CD8-positive, alpha-beta memory T cell (primary cell): ENCODE measurements at regions not wholly inside any gene's neighbourhood (a gene's known extent, or its start where the extent isn't known, plus 50 kb on each side); places are given as distances from the start of the nearest gene placed in this dataset.
"Not testable (repeated sequence)": the region's sequence is repeated elsewhere in the genome, so short reads cannot be mapped to it uniquely, and the experiment has no call there.

Experiments used
- CTCF ChIA-PET: fragments of 350-600 bp; sonication (Branson Sonifier 250); formaldehyde crosslinking; loops from one replicate; lab custom pipeline; 2021; ENCODE audit warnings: antibody characterized with exemption; lab: Charles Lee
- POLR2A ChIA-PET: fragments of 350-600 bp; sonication (Branson Sonifier 250); formaldehyde crosslinking; loops from one replicate; lab custom pipeline; 2021; ENCODE audit warnings: antibody characterized with exemption; lab: Charles Lee
- DNase-seq, 5 donors: peaks; one replicate each; pipeline versions ENCODE4 v3.0.0 to v3.0.0-alpha.2; 2020 to 2022; ENCODE audit warnings: mixed read lengths in 1 of 5
- H3K27ac ChIP-seq: one replicate; pipeline ENCODE4 v1.7.0; 2013; ENCODE audit warnings: low read depth, mild to moderate bottlenecking, low read length, moderate library complexity
- H3K27me3 ChIP-seq: 2 replicates; pipeline ENCODE4 v1.7.0; 2013; ENCODE audit warnings: low read length, mild to moderate bottlenecking; ENCODE audit not compliant: insufficient read depth, poor library complexity, severe bottlenecking
- H3K36me3 ChIP-seq: 2 replicates; pipeline ENCODE4 v1.7.0; 2013; ENCODE audit warnings: mild to moderate bottlenecking, low read length, moderate library complexity; ENCODE audit not compliant: insufficient read depth
- H3K4me1 ChIP-seq: 2 replicates; pipeline ENCODE4 v1.7.0; 2013; ENCODE audit warnings: mild to moderate bottlenecking, low read length, moderate library complexity; ENCODE audit not compliant: insufficient read depth
- H3K4me3 ChIP-seq: 2 replicates; pipeline ENCODE4 v1.7.0; 2013; ENCODE audit warnings: mild to moderate bottlenecking, low read length
- H3K9me3 ChIP-seq: 2 replicates; pipeline ENCODE4 v1.7.0; 2013; ENCODE audit warnings: mild to moderate bottlenecking, low read length
- H3K27ac Mint-ChIP-seq, 8 donors: one replicate each; pipeline ENCODE4 v1.8.0; 2020 to 2021; ENCODE audit warnings: mixed read lengths in 8 of 8, mild to moderate bottlenecking in 6 of 8, inconsistent platforms in 3 of 8, moderate library complexity in 3 of 8
- H3K27me3 Mint-ChIP-seq, 2 donors: one replicate each; pipeline ENCODE4 v1.8.0; 2020 to 2021; ENCODE audit warnings: mixed read lengths in 2 of 2, mild to moderate bottlenecking in 1 of 2, moderate library complexity in 1 of 2
- H3K36me3 Mint-ChIP-seq, 3 donors: one replicate each; pipeline ENCODE4 v1.8.0; 2020 to 2021; ENCODE audit warnings: mixed read lengths in 3 of 3, inconsistent platforms in 1 of 3, mild to moderate bottlenecking in 1 of 3
- H3K4me1 Mint-ChIP-seq, 3 donors: one replicate each; pipeline ENCODE4 v1.8.0; 2020 to 2021; ENCODE audit warnings: mixed read lengths in 3 of 3, inconsistent platforms in 1 of 3, mild to moderate bottlenecking in 1 of 3
- H3K4me3 Mint-ChIP-seq, 7 donors: one replicate each; pipeline ENCODE4 v1.8.0; 2020 to 2021; ENCODE audit warnings: mixed read lengths in 7 of 7, mild to moderate bottlenecking in 6 of 7, moderate library complexity in 4 of 7, inconsistent platforms in 2 of 7
- H3K9me3 Mint-ChIP-seq, 5 donors: one replicate each; pipeline ENCODE4 v1.8.0; 2020 to 2022; ENCODE audit warnings: mixed read lengths in 5 of 5, mild to moderate bottlenecking in 3 of 5, moderate library complexity in 2 of 5, inconsistent platforms in 1 of 5

DNA sequence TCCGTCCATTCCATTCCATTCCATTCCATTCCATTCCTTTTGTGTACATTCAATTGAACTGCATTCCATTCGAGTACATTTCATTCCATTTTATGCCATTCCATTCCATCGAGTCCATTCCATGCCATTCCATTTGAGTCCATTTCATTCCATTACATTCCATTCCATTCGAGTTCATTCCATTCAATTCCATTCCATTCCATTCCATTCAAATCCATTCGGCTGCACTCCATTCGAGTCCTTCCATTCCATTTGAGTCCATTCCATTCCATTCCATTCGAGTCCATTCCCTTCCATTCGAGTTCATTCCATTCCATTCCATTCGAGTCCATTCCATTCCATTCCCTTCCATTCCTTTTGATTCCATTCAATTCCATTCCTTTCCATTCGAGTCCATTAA lies 4800.6 kb upstream of the OR11H1 start:
- Histone ChIP-seq H3K4me1 (no peaks in the 10 kb centered on the region), H3K9me3 (peaks cover 32% of the 10 kb centered on the region), H3K36me3 (no peaks in the 10 kb centered on the region), H3K27ac (no peak overlapping the region), H3K27me3 (no peaks in the 10 kb centered on the region), H3K4me3 (no peak overlapping the region)
- DNase-seq: no peak
- Mint-ChIP-seq H3K4me3 (no peak overlapping the region), H3K36me3 (peaks cover 0 to 49% (median 14%) of the 10 kb centered on the region in 3 donors), H3K9me3 (peaks cover 18 to 94% (median 92%) of the 10 kb centered on the region in 5 donors), H3K4me1 (no peaks in the 10 kb centered on the region), H3K27me3 (peaks cover 0 to 3% of the 10 kb centered on the region in 2 donors), H3K27ac (no peak overlapping the region)
- ChIA-PET POLR2A (no interaction called here), CTCF (no interaction called here)

DNA sequence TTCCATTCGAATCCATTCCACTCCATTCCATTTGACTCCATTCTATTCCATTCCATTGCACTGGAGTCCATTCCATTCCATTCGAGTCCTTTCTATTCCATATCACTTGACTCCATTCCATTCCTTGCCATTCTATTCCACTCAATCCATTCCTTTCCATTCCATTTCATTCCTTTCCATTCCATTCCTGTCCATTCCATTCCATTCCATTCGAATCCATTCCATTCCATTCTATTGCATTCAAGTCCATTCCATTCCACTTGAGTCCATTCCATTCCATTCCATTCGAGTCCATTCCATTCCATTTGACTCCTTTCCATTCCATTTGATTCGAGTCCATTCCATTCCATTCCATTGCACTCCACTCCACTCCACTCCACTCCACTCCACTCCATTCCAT lies 4798.0 kb upstream of the OR11H1 start:
- H3K27ac ChIP-seq, CTCF ChIA-PET, H3K36me3 ChIP-seq, H3K27me3 ChIP-seq, H3K4me3 Mint-ChIP-seq, H3K27ac Mint-ChIP-seq, H3K27me3 Mint-ChIP-seq, H3K4me3 ChIP-seq, H3K4me1 Mint-ChIP-seq, DNase-seq, POLR2A ChIA-PET, H3K4me1 ChIP-seq: not testable (repeated sequence)
- Mint-ChIP-seq H3K9me3 (peaks cover 23 to 81% (median 78%) of the 10 kb centered on the region in 5 donors), H3K36me3 (peaks cover 0 to 42% (median 7%) of the 10 kb centered on the region in 3 donors)
- H3K9me3 ChIP-seq: peaks cover 26% of the 10 kb centered on the region

DNA sequence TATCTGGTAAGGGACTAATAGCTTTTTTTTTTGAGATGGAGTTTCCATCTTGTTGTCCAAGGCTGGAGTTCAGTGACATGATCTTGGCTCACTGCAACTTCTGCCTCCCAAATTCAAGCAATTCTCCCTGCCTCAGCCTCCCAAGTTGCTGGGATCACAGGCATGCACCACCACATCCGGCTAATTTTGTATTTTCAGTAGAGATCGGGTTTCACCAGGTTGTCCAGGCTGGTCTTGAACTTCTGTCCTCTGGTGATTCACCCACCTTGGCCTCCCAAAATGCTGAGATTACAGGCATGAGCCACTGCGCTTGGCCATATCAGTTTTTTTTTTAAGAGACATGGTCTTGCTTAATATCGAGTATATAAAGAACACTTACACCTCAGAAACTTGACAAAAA lies 4797.3 kb upstream of the OR11H1 start:
- H3K27ac Mint-ChIP-seq, H3K27ac ChIP-seq, H3K27me3 Mint-ChIP-seq, H3K36me3 ChIP-seq, POLR2A ChIA-PET, H3K4me3 Mint-ChIP-seq, H3K4me1 ChIP-seq, H3K27me3 ChIP-seq, DNase-seq, H3K4me3 ChIP-seq, H3K4me1 Mint-ChIP-seq, CTCF ChIA-PET: not testable (repeated sequence)
- Mint-ChIP-seq H3K9me3 (peaks cover 29 to 80% (median 74%) of the 10 kb centered on the region in 5 donors), H3K36me3 (peaks cover 0 to 42% (median 7%) of the 10 kb centered on the region in 3 donors)
- peaks cover 26% of the 10 kb centered on the region for H3K9me3 ChIP-seq

DNA sequence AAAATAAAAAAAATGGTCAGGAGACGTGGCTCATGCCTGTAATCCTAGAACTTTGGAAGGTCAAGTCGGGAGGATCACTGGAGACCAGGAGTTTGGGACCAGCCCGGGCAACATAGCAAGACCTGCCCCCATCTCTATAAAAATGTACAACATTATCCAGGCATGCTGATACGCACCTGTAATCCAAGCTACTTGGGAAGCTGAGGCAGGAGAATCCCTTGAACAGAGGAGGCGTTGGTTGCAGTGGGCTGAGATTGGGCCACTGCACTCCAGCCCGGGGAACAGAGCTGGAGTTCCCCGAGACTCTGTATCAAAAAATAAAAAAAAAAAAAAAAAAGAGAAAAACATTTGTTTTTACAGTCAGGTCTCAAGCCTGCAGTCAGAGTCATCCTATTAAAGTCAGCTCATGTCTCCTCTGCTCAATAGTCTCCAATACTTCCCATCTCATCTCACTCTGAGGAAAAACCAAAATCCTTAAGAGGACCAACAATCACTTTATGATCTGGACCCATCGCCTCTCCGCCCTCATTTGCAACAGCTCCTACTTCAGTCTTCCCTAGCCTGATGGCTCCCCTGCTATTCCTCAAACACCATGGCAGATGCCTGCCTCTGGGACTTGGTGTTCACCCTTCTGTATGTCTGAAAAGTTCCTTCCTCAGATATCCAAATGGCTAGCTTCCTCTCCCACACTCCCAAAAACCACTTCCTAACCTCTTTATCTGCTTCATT lies 4796.6 kb upstream of the OR11H1 start:
- DNase-seq, H3K4me1 Mint-ChIP-seq, POLR2A ChIA-PET, H3K27ac ChIP-seq, H3K27me3 Mint-ChIP-seq, H3K27ac Mint-ChIP-seq, H3K27me3 ChIP-seq, H3K4me3 Mint-ChIP-seq, H3K4me1 ChIP-seq, H3K4me3 ChIP-seq, CTCF ChIA-PET, H3K36me3 ChIP-seq: not testable (repeated sequence)
- peaks cover 0 to 40% (median 7%) of the 10 kb centered on the region in 3 donors for H3K36me3 Mint-ChIP-seq
- H3K9me3 Mint-ChIP-seq: peaks cover 32 to 75% (median 67%) of the 10 kb centered on the region in 5 donors
- peaks cover 26% of the 10 kb centered on the region for H3K9me3 ChIP-seq

DNA sequence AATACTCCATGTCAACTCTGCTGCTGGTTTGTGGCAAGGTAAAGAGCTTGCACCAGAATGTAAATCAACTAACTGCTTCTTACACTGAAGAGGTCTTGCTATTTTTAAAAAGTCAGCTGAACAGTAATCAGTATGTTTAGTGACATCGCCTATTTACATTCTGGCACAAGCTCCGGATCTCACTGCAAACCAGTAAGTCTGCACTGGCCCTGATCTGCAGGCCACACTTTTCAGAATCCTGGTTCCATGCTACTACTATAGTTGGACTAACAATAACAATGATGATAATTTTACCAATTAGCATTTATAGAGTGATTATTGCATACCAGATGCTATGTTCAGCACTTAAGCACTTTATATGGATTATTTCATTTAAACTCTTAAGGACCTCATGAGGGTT lies 4792.9 kb upstream of the OR11H1 start:
- H3K4me3 Mint-ChIP-seq, H3K27me3 Mint-ChIP-seq, H3K36me3 ChIP-seq, H3K4me3 ChIP-seq, H3K27ac Mint-ChIP-seq, H3K9me3 ChIP-seq, H3K4me1 Mint-ChIP-seq, CTCF ChIA-PET, H3K36me3 Mint-ChIP-seq, H3K27me3 ChIP-seq, POLR2A ChIA-PET, H3K27ac ChIP-seq, H3K4me1 ChIP-seq, DNase-seq: not testable (repeated sequence)
- H3K9me3 Mint-ChIP-seq: peaks cover 51 to 68% (median 55%) of the 10 kb centered on the region in 5 donors

DNA sequence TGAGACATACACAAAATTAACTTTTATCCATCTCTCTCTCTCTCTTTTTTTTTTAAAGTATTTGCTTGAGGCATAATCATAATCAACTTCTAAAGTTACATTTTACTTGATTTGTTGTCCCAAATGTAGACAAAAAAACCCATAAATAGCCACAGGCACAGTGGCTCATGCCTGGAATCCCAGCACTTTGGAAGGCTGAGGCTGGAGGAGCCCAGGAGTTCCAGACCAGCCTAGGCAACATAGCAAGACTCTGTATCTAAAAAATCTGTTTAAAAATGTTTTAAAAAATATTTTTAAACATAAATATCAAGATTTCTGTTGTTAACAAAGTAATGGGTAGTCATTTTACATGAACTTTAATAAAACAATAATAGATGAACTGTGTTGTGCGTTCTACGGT lies 4791.1 kb upstream of the OR11H1 start:
- H3K27me3 ChIP-seq, DNase-seq, H3K4me3 Mint-ChIP-seq, H3K36me3 Mint-ChIP-seq, H3K27ac Mint-ChIP-seq, H3K4me3 ChIP-seq, H3K27ac ChIP-seq, H3K9me3 ChIP-seq, H3K4me1 Mint-ChIP-seq, H3K36me3 ChIP-seq, CTCF ChIA-PET, H3K27me3 Mint-ChIP-seq, H3K4me1 ChIP-seq, POLR2A ChIA-PET: not testable (repeated sequence)
- peaks cover 49 to 59% (median 53%) of the 10 kb centered on the region in 5 donors for H3K9me3 Mint-ChIP-seq

DNA sequence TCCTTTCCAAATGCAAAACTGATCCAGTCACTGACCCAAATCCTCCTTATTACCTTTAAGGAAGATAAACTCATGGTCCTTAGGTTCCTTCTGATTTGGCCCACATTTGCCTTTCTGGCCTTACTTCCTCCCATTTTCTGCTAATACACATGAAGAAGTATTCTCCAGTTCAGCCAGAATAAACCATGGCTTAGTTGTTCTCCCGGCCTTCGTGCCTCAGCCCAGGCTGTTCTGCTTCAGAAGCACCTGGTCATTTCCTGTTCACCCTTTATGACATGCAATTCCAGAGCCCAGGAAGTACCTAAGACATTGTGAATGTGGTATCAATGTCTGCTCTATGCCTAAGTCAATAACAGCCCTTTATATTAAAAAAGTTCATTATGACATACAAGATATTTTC lies 4790.1 kb upstream of the OR11H1 start:
- H3K4me3 Mint-ChIP-seq, H3K9me3 ChIP-seq, H3K4me3 ChIP-seq, H3K4me1 Mint-ChIP-seq, CTCF ChIA-PET, H3K36me3 Mint-ChIP-seq, H3K27ac ChIP-seq, DNase-seq, H3K27me3 ChIP-seq, POLR2A ChIA-PET, H3K4me1 ChIP-seq, H3K36me3 ChIP-seq, H3K27ac Mint-ChIP-seq, H3K27me3 Mint-ChIP-seq: not testable (repeated sequence)
- peaks cover 48 to 59% (median 54%) of the 10 kb centered on the region in 5 donors for H3K9me3 Mint-ChIP-seq

DNA sequence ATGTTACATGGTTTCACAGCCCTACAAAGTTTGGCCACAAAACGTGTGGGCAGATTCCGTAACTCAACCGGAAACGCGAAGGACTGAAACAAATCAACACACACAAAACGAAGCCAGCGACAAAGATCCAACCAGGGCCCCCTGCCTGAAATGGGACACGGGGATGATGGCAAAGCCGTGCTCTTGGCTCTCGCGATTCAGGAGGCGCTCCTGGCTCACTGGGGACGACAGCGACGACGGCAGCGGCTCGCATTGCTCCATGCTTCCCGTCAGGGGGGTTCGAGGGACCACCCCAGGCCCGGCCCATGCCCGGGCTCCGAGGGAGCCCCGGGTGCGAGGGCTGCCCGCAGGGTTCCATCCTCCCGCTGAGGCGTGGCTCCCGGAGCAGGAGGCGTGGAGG lies 4786.8 kb upstream of the OR11H1 start:
- H3K4me1 ChIP-seq: no peaks in the 10 kb centered on the region
- Mint-ChIP-seq H3K36me3 (peaks cover 2 to 8% (median 3%) of the 10 kb centered on the region in 3 donors), H3K27ac (no peak overlapping the region), H3K4me3 (no peak overlapping the region), H3K27me3 (no peaks in the 10 kb centered on the region), H3K9me3 (peaks cover 54 to 60% (median 57%) of the 10 kb centered on the region in 5 donors), H3K4me1 (no peaks in the 10 kb centered on the region)
- ChIA-PET CTCF (no interaction called here), POLR2A (no interaction called here)
- H3K4me3 ChIP-seq: no peak overlapping the region
- H3K9me3 ChIP-seq: peaks cover 5% of the 10 kb centered on the region
- no peaks in the 10 kb centered on the region for H3K27me3 ChIP-seq
- no peak overlapping the region for H3K27ac ChIP-seq
- DNase-seq: no peak
- no peaks in the 10 kb centered on the region for H3K36me3 ChIP-seq
